Omental fat pad (tissue), 1 donor: ENCODE measurements at regions not wholly inside any gene's neighbourhood (a gene's known extent, or its start where the extent isn't known, plus 50 kb on each side); places are given as distances from the start of the nearest gene placed in this dataset.
"Not testable (repeated sequence)": the region's sequence is repeated elsewhere in the genome, so short reads cannot be mapped to it uniquely, and the experiment has no call there.

Experiments used
- ATAC-seq: fragments of 150-250 bp; one replicate; pipeline ENCODE4 v1.9.1; 2016; ENCODE audit warnings: mild to moderate bottlenecking, moderate library complexity; ENCODE audit not compliant: low FRiP score
- DNase-seq: peaks from one replicate; pipeline ENCODE4 v3.0.0-alpha.2; 2019; ENCODE audit warnings: low spot score

- not testable (repeated sequence) for DNase-seq, ATAC-seq
Measured at GRCh38 chr1:143848859-143849258, 122.9 kb downstream of the FAM72C start.

GRCh38 chr1:143845193-143845592 lies 126.6 kb downstream of the FAM72C start:
- DNase-seq, ATAC-seq: not testable (repeated sequence)

- not testable (repeated sequence) for DNase-seq, ATAC-seq
Measured at GRCh38 chr1:143842058-143842457, 129.7 kb downstream of the FAM72C start.

DNA sequence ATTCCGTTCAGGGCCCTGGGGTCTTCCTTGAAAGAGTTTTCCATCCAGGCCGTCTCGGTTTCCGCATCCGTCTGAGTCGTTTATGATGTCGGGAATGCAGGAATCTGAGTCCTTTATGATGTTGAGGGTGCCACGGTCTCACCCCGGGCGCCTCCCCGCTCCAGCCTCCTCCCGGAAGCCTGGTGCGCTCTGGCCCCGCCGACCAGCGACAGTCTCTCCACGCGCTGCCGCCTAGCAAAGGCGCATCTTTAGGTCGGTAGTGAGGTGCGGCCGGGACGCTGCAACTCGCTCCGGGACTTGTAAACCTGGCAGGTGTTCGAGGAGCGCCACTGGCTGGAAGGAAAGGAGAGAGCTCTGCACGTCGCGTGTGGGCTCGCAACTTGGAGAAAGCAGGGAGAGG lies 132.6 kb downstream of the FAM72C start:
- not testable (repeated sequence) for ATAC-seq, DNase-seq

DNA sequence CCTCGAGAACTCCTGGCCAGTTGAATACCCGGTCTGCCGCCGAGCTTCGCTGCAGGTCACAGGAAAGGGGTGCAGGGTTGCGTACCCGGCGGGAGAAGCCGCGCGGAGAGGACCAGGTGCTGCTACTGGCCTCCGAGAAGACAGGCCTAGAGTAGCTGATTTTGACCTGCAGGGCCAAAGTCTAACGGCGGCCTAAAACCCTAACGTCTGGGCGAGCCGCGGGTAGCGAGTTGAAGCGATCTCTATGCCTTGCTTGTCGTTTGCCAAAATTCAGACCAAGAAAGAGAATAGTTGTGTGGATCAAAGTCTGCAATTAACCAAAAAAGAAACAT lies 133.2 kb downstream of the FAM72C start:
- ATAC-seq, DNase-seq: not testable (repeated sequence)

- DNase-seq, ATAC-seq: not testable (repeated sequence)
Measured at GRCh38 chr1:143837924-143838597, 133.7 kb downstream of the FAM72C start.

DNA sequence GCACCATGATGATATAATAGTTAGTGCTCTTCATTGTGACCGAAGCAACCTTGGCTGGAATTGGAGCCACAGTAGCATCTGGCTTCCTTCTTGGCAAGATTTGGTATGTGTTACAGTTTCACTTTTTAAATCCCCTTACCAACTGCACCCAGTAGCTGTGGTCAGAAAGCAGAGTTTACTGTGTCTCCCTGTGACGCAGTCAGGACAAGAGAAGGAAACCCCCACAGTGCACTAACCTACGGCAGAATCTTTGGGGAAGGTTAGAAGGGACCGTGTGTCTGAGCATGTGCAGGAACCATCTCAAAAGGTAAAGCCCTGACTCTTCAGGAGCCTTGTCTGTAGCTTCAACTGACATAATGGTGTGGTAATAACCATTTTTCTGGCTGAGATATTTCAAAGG lies 138.4 kb downstream of the FAM72C start:
- not testable (repeated sequence) for ATAC-seq

DNA sequence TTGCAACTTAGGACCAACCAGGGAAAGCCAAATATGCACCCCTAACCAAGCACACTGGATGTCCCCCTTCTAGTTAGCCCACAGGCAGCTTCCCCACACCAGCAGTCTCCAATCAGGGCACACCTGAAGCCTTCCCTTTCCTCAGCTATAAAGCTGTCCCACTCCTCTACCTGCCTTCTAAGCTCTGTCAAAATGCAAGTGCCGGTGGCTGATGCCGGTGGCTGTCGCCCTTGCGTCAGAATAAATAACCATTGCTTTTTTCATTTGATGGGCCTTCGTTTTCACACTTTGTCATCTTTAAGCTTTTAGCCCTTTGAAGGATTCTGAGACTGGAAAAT lies 139.4 kb downstream of the FAM72C start:
- ATAC-seq, DNase-seq: not testable (repeated sequence)

More for the DNA sequence above, 138.4 kb downstream of the FAM72C start:
- not testable (repeated sequence) for DNase-seq

DNA sequence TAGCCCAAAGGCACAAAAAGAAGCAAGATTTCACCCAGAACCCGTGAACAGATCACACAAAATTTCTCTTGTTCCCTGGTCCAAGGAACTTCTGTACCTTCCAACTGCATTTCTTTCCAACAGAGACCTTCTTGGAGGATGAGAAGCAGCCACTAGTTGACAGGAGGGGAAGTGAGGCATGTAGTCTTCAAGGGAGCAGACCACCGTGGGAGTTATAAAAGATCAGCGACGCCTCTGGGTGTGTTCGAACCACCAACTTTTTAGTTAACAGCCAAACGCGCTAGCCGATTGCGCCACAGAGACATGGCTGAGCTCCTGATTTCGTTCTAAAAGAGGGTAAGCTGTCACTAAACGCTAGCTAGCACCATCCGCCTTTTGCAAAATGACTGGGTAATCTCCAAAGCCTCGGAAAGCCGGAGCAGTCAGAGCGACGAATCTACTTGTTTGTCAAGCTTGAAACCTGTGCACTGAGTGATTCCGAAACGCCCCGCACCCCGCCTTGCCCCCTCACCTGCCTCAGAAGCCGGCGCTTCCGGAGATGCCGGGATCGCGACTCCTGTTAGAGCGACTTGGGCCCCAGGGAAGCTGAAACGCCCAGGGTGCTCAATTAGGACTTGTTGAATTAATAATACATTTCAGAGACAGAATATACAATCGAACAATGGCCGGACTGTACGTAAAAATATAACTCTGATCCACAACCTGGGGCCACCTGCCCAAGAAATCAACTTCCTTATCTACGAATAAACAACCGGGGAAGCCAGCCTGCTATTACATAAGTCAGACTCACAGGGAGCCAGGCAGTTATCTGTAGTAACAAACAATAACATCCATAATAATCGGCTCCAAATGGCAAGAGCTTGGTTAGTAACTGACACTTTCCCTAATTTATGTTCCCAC lies 140.1 kb downstream of the FAM72C start:
- DNase-seq, ATAC-seq: not testable (repeated sequence)

- not testable (repeated sequence) for DNase-seq, ATAC-seq
Measured at GRCh38 chr1:143826162-143826561, 145.6 kb downstream of the FAM72C start.

GRCh38 chr1:143824266-143824665 lies 147.5 kb downstream of the FAM72C start:
- ATAC-seq, DNase-seq: not testable (repeated sequence)

- DNase-seq, ATAC-seq: not testable (repeated sequence)
Measured at GRCh38 chr1:143820058-143820457, 151.7 kb downstream of the FAM72C start.

DNA sequence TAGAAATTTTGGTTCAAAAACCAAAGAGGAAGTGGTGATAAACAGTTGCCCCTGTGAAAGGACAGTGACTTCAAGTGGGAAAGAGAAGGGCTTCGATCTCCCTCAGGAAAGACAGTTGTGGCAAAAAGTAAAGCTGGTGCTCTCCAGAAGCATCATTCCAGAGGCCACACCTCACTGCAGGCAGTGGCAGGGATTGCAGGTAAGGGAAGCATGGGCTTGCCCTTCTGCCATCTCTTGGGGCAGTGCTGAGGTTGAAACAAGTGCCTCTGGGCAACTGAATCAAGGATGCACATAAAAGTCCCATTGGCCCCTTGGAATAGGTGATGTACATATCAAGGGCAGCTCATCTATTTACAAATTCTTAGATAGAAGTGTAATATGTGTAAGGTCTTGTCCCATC lies 155.4 kb downstream of the FAM72C start:
- DNase-seq, ATAC-seq: not testable (repeated sequence)

DNA sequence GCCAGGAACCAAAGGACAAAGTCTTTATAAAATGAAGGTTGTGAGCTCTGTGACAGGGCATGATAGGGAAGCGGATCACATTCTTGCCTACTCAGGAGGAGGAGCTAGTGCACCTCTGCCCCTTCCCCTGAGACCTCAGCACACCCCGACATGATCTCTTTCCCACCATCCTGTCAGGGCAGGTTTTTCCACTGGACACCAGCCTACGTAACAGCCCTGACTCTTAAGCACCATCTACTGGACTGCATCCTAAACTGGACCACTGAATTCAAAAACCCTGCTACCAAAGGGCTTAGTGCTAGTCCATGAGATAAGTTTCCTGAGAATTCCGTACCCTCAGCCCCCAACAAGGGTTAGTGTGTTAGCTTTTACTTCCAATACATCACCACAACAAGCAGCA lies 166.4 kb downstream of the FAM72C start:
- DNase-seq: not testable (repeated sequence)
- ATAC-seq: peak; percentile 32

DNA sequence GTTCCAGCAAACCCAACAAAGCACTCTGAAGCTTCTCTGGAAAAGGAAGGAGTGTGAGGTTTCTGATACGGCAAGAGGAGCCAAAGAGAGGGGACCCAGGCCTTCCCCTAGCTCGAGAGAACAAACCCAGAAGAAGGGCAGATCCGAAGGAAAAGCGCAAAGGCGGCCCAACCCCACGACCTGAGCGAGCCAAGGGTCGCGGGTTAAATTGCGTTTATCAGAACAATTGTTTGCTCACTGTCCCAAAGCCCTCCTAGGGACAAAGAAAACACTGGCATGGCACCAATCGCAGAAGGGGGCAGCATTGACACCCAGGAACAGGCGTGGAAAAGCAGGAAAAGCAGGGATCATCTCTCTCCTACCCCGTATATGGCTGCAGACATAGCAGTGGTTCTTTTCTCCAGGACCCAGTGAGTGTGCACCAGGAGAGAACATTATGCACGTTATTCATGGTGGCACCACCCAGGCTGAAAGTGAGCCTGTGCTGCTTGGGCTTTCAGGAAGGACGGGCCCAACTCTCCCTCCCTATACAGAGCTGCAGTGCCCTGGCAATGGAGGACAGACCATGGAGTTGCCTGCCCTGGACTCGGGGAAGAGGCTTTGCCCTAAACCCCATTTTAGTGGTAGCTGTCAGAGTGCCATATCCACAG lies 167.0 kb downstream of the FAM72C start:
- DNase-seq: not testable (repeated sequence)
- ATAC-seq: peak; percentile 38

DNA sequence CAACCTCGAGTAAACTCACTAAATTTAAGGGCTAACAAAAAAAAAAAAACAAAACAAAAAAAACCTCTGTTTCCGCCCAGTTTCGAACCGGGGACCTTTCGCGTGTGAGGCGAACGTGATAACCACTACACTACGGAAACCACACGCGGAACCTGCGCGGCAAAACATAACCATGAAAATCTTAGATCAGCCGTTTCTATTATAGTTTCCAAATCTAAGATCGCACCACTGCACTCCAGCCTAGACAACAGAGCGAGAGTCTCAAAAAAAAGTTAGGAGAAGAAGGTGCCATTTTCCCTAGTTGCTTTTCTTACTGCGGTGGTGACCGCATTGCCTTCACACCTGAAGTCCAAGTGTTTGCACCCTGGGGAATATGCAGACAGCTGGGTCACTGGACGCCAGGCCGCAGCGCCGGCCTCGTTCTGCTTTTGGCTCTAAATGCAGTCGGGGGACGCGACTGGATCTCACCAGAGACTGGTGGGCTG lies 167.8 kb downstream of the FAM72C start:
- not testable (repeated sequence) for DNase-seq, ATAC-seq

GRCh38 chr1:143803095-143803494 lies 168.7 kb downstream of the FAM72C start:
- not testable (repeated sequence) for DNase-seq
- peak; percentile 63 for ATAC-seq

DNA sequence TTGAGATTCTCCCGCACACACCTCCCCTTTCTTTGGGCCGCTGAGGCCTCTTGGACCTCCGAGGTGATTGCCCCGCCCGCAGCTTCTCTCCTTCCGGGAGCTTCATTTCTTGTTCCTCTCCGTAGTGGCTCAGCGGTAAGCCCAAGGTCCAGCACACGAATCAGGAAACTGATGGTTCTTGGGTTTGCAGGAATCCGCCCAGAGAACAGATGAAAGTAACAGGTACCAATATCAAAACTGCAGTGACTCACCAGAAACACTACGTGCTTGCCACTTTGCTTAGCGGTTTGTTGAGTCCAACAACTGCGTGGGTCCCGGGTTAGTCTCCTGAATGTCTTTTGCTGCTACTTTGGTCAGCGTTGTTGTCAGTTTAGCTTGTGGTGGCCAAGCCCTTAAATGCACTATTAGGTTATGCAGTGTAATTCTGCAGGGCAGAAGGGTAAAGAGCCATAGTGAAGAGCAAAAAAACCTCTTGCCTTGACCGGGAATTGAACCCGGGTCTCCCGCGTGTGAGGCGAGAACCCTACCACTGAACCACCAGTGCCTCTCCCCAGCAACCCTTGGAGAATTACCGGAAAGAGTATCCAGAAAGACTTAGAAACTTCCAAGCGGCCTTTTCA lies 172.1 kb downstream of the FAM72C start:
- not testable (repeated sequence) for DNase-seq
- ATAC-seq: peak; percentile 73

DNA sequence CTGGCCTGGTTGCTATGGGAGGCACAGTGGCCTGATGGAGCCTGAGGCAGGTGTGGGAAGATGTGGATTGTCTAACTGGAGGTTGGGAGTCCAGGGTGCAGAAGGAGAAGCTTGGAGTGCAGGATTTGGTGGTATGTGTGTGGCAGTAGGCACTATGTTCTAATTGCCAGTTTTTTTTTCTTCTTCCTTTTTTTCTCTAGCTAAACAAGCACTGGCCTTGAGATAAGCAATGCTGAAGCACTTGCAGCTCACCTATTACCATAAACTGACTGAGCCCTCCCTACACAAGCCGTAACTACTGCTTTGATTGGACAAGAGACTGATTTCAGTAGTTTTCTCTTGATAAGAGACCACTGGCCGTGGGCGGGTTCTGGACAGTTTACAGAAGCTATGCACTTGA lies 175.4 kb downstream of the FAM72C start:
- DNase-seq, ATAC-seq: not testable (repeated sequence)
